ENCODE measurements at regions not wholly inside any gene's neighbourhood (a gene's known extent, or its start where the extent isn't known, plus 50 kb on each side); places are given as distances from the start of the nearest gene placed in this dataset.

GRCh38 chr2:223523551-223524001 is 78.6 kb downstream of the SCG2 start:
- Histone ChIP-seq H3K27me3 (0 out of 2 replicates have a peak, but pooled peaks cover 3% of the 10 kb centered on the region), H3K4me3 (no peak overlapping the region), H3K27ac (no peak overlapping the region), H3K36me3 (no peaks in the 10 kb centered on the region), H3K9me3 (replicated peaks) (no peaks in the 10 kb centered on the region), H3K4me1 (peaks cover 12% of the 10 kb centered on the region)
- DNase-seq: no peak

DNA sequence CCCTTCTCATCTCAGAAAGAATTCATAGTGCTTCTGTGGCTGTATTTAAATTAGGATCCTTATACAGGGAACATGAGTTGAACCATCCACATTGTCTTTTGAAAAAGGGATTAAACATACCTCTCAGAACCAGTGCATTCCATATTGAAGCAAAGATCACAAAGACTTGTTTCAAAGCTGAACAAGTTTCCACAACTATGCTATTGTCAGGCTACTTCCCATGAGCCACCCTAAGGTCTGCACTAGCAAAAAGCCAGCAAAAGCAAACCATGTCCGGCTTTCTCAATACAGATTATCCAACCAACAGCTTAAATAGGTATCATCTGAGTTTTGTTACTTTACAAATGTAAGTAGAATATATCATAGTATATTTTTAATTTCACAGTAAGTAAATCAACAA is 78.1 kb downstream of the SCG2 start:
- Histone ChIP-seq H3K9me3 (replicated peaks) (no peaks in the 10 kb centered on the region), H3K36me3 (no peaks in the 10 kb centered on the region), H3K27me3 (0 out of 2 replicates have a peak, but pooled peaks cover 3% of the 10 kb centered on the region), H3K27ac (no peak overlapping the region), H3K4me3 (no peak overlapping the region), H3K4me1 (peaks cover 12% of the 10 kb centered on the region)
- no peak for DNase-seq

DNA sequence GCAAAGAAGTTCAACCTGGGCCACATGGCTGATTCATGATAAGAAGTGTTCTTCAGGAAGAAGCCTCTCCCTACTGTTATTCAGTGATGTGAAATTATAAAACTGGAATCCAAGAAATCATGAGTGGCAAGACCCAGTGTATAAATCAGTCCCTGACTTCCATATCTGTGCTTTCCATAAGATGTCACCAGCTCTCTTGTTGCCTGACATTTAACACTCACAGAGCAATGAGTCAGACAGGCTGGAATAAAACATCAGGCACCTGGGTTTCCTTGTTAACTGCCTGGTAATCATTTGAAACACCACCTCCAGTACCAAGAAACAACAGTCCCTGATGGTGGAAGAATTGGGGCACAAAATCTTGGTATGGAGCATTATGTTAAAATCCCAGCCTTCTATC is 76.1 kb downstream of the SCG2 start:
- no peaks in the 10 kb centered on the region for H3K9me3 ChIP-seq (replicated peaks)
- 0 out of 2 replicates have a peak, but pooled peaks cover 3% of the 10 kb centered on the region for H3K27me3 ChIP-seq
- H3K36me3 ChIP-seq: no peaks in the 10 kb centered on the region
- no peak for DNase-seq
- peaks cover 12% of the 10 kb centered on the region for H3K4me1 ChIP-seq
- no peak overlapping the region for H3K27ac ChIP-seq
- H3K4me3 ChIP-seq: no peak overlapping the region

- H3K27me3 ChIP-seq: no peaks in the 10 kb centered on the region
- no peaks in the 10 kb centered on the region for H3K36me3 ChIP-seq
- H3K9me3 ChIP-seq (replicated peaks): no peaks in the 10 kb centered on the region
- no peaks in the 10 kb centered on the region for H3K4me1 ChIP-seq
- no peak overlapping the region for H3K4me3 ChIP-seq
- no peak overlapping the region for H3K27ac ChIP-seq
- no peak for DNase-seq
These were observed 74.1 kb downstream of the SCG2 start for GRCh38 chr2:223528036-223528435.

DNA sequence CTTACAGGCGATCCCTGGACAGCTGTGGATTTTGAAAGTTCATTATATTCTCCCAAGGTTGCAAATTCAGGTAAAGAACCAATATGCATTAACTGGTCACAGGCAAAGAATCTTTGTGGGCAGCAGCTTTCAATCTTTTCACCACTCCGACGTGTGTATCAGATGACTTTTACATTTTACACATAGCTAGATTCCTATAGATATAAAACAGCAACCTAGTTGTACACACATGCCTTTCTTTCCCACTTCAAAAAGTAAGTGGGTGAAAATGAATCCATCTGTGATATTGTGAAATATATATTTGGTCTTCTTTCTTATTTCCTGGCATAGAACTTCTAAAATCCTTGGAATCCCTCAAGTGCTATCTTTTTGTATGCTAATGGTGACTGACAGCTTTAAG is 72.5 kb downstream of the SCG2 start:
- no peak for DNase-seq
- no peaks in the 10 kb centered on the region for H3K4me1 ChIP-seq
- no peaks in the 10 kb centered on the region for H3K9me3 ChIP-seq (replicated peaks)
- no peaks in the 10 kb centered on the region for H3K27me3 ChIP-seq
- no peaks in the 10 kb centered on the region for H3K36me3 ChIP-seq
- H3K4me3 ChIP-seq: no peak overlapping the region
- H3K27ac ChIP-seq: no peak overlapping the region

- Histone ChIP-seq H3K36me3 (no peaks in the 10 kb centered on the region), H3K4me1 (no peaks in the 10 kb centered on the region), H3K27ac (no peak overlapping the region), H3K4me3 (no peak overlapping the region), H3K9me3 (replicated peaks) (no peaks in the 10 kb centered on the region), H3K27me3 (no peaks in the 10 kb centered on the region)
- DNase-seq: no peak
These were observed 71.3 kb downstream of the SCG2 start for GRCh38 chr2:223530811-223531210.

DNA sequence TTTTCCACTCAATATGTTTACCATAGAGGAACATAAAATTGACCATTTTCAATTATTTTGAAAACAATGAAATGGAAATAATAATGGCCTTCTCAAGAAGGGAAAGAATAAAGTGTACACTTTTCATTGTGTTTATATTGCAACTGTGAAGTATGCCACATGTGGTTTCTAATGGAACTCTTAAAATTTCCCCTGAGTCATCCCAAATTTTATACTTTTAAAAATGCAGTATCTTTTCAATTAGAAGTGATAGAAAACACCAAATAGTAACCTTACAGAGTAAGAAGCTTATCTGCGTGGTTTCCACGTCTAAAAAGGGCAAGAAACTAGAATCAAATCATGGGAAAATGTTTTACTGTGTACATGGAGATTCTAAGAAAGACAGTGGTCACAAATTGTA is 70.0 kb downstream of the SCG2 start:
- no peaks in the 10 kb centered on the region for H3K4me1 ChIP-seq
- no peaks in the 10 kb centered on the region for H3K36me3 ChIP-seq
- H3K4me3 ChIP-seq: no peak overlapping the region
- no peak overlapping the region for H3K27ac ChIP-seq
- H3K27me3 ChIP-seq: no peaks in the 10 kb centered on the region
- H3K9me3 ChIP-seq (replicated peaks): no peaks in the 10 kb centered on the region
- DNase-seq: no peak

DNA sequence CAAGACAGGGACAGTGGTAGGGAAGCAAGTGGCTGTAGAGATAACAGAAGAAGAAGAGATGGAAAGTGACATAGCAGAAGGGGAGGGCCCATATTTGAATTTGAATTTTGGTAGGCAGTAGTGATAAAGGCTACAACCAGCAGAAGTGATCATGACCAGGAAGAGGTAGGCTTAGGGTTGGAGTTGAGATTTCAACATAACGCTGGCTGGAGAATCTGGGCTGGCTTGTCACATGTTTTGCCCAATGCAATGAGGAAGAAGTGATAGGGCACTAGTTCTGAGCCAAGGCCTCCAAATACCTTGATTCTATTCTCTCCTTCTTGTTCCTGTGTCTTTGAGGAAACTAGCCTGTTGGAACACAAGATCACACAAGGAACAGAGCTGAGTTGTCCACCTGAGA is 69.4 kb downstream of the SCG2 start:
- Histone ChIP-seq H3K4me3 (no peak overlapping the region), H3K36me3 (no peaks in the 10 kb centered on the region), H3K27me3 (no peaks in the 10 kb centered on the region), H3K27ac (no peak overlapping the region), H3K4me1 (no peaks in the 10 kb centered on the region), H3K9me3 (replicated peaks) (no peaks in the 10 kb centered on the region)
- DNase-seq: no peak

GRCh38 chr2:223536546-223536945 is 65.6 kb downstream of the SCG2 start:
- Histone ChIP-seq H3K4me3 (no peak overlapping the region), H3K27ac (no peak overlapping the region), H3K9me3 (replicated peaks) (no peaks in the 10 kb centered on the region), H3K36me3 (no peaks in the 10 kb centered on the region), H3K4me1 (no peaks in the 10 kb centered on the region), H3K27me3 (no peaks in the 10 kb centered on the region; the same call in 1 of the 2 replicates)
- DNase-seq: no peak

DNA sequence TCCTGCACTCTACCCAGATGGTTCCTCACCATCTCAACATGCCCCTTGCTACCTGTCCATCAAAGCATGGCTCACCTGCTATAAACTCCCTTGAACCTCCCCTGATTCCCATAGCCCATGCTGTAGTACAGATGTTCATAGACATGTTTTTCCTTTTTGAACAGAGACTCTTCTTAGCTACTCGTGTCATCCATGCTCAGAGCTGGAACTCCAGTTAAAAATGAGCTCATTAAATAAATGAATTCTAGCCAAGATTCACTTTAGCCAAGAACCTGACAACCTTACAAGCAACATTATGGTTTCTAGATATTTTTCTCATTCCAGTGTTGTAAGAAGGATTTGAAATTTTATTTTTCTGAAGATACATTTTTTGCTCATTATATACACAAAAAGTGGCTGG is 65.0 kb downstream of the SCG2 start:
- Histone ChIP-seq H3K27ac (no peak overlapping the region), H3K4me1 (no peaks in the 10 kb centered on the region)

GRCh38 chr2:223537651-223538601 is 64.2 kb downstream of the SCG2 start:
- Histone ChIP-seq H3K27me3 (no peaks in the 10 kb centered on the region; the same call in 1 of the 2 replicates), H3K4me3 (no peak overlapping the region), H3K4me1 (no peaks in the 10 kb centered on the region), H3K9me3 (replicated peaks) (no peaks in the 10 kb centered on the region), H3K27ac (no peak overlapping the region), H3K36me3 (no peaks in the 10 kb centered on the region)
- peak in 1 of 2 experiments; percentile 3 for DNase-seq

More for the DNA sequence above, 65.0 kb downstream of the SCG2 start:
- Histone ChIP-seq H3K27me3 (no peaks in the 10 kb centered on the region; the same call in 1 of the 2 replicates), H3K36me3 (no peaks in the 10 kb centered on the region), H3K4me3 (no peak overlapping the region), H3K9me3 (replicated peaks) (no peaks in the 10 kb centered on the region)
- no peak for DNase-seq

GRCh38 chr2:223538920-223539440 is 63.2 kb downstream of the SCG2 start:
- H3K9me3 ChIP-seq (replicated peaks): no peaks in the 10 kb centered on the region
- no peaks in the 10 kb centered on the region; the same call in 1 of the 2 replicates for H3K27me3 ChIP-seq
- H3K27ac ChIP-seq: no peak overlapping the region
- no peaks in the 10 kb centered on the region for H3K36me3 ChIP-seq
- no peak overlapping the region for H3K4me3 ChIP-seq
- DNase-seq: no peak
- no peaks in the 10 kb centered on the region for H3K4me1 ChIP-seq

GRCh38 chr2:223541546-223541945 is 60.6 kb downstream of the SCG2 start:
- no peak overlapping the region for H3K27ac ChIP-seq
- no peak for DNase-seq

DNA sequence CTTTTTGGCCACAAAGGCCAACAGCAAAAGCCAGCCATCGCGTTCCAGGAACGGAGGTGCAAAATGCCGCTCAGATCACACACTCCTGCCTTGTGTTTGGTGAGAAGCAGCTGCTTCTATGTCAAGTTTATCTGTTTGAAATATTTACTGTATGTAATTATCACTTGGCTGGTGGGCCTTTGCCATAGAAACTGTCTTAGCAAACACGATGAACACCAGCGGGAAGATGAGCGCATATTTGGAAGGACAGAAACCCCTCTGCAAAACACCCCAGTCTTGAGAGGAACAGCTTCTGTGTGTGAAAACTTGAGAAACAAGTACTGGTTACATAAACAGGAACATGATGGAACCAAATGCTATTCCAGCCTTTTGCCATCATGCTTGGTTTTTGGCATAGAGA is 59.7 kb downstream of the SCG2 start:
- Histone ChIP-seq H3K4me3 (no peak overlapping the region), H3K4me1 (no peaks in the 10 kb centered on the region), H3K27me3 (peaks cover 3% of the 10 kb centered on the region; the same call in 1 of the 2 replicates), H3K36me3 (no peaks in the 10 kb centered on the region), H3K9me3 (replicated peaks) (no peaks in the 10 kb centered on the region), H3K27ac (no peak overlapping the region)
- DNase-seq: no peak

More at GRCh38 chr2:223541546-223541945, 60.6 kb downstream of the SCG2 start:
- H3K4me1 ChIP-seq: no peaks in the 10 kb centered on the region
- peaks cover 3% of the 10 kb centered on the region; the same call in 1 of the 2 replicates for H3K27me3 ChIP-seq
- H3K4me3 ChIP-seq: no peak overlapping the region
- H3K9me3 ChIP-seq (replicated peaks): no peaks in the 10 kb centered on the region
- H3K36me3 ChIP-seq: no peaks in the 10 kb centered on the region

GRCh38 chr2:223545406-223545805 is 56.8 kb downstream of the SCG2 start:
- Histone ChIP-seq H3K9me3 (replicated peaks) (no peaks in the 10 kb centered on the region), H3K4me1 (no peaks in the 10 kb centered on the region), H3K4me3 (no peak overlapping the region), H3K27me3 (peaks cover 3% of the 10 kb centered on the region; the same call in 1 of the 2 replicates), H3K36me3 (no peaks in the 10 kb centered on the region), H3K27ac (no peak overlapping the region)
- DNase-seq: no peak

Data from SJCRH30 (cell line).